Large intestine (tissue), 3 donors: ENCODE measurements at regions not wholly inside any gene's neighbourhood (a gene's known extent, or its start where the extent isn't known, plus 50 kb on each side); places are given as distances from the start of the nearest gene placed in this dataset.
"Not testable (repeated sequence)": the region's sequence is repeated elsewhere in the genome, so short reads cannot be mapped to it uniquely, and the experiment has no call there.

ENCODE experiments used
- DNase-seq, 2 donors: peaks; one replicate each; pipeline versions ENCODE4 v3.0.0 to v3.0.0-alpha.2; 2013
- H3K27ac ChIP-seq: one replicate; pipeline ENCODE4 v1.5.1; 2013; ENCODE audit warnings: low read length
- H3K27me3 ChIP-seq: 2 replicates; pipeline ENCODE4 v1.6.1; 2013; ENCODE audit warnings: low read length; ENCODE audit not compliant: control insufficient read depth, insufficient read depth
- H3K36me3 ChIP-seq: 2 replicates; pipeline ENCODE4 v1.6.1; 2013; ENCODE audit warnings: low read length; ENCODE audit not compliant: control insufficient read depth, insufficient read depth
- H3K4me1 ChIP-seq: one replicate; pipeline ENCODE4 v1.6.1; 2013; ENCODE audit warnings: low read length; ENCODE audit not compliant: control insufficient read depth, insufficient read depth
- H3K4me3 ChIP-seq: one replicate; pipeline ENCODE4 v1.5.1; 2013; ENCODE audit warnings: low read length
- H3K9me3 ChIP-seq: one replicate; pipeline ENCODE4 v1.6.1; 2013; ENCODE audit warnings: mild to moderate bottlenecking, low read depth, low read length, moderate library complexity; ENCODE audit not compliant: control insufficient read depth
- WGBS: methylation state at CpG from one replicate; pipeline ENCODE4 v1.1.5; 2013; ENCODE audit warnings: low lambda C conversion rate; ENCODE audit not compliant: insufficient coverage; 5-methylcytosine and 5-hydroxymethylcytosine counted together

DNA sequence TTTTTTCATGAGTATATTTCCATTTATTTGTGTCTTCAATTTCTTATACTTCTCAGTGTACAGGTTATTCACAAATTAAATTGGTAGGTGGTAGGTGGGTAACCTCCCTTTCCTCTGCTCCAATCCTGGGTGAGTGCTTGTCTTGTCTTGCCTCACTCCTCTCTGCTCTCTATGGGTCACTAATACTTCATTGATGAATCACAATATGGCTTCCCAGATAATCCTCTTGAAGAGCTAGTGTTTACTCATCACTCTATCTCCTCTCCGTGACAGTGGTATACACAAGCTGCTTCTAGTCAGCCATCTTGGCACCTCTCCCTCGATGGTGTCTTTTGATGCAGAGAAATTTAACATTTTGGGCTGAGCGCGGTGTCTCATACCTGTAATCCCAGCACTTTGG lies 331.8 kb upstream of the NMUR2 start:
- Histone ChIP-seq H3K4me1 (no peaks in the 10 kb centered on the region), H3K27ac (no peak overlapping the region), H3K9me3 (peaks cover 3% of the 10 kb centered on the region), H3K27me3 (no peaks in the 10 kb centered on the region), H3K36me3 (no peaks in the 10 kb centered on the region), H3K4me3 (no peak overlapping the region)
- 100% methylated on average over 1 of the region's 4 CpGs for WGBS
- no peak for DNase-seq

DNA sequence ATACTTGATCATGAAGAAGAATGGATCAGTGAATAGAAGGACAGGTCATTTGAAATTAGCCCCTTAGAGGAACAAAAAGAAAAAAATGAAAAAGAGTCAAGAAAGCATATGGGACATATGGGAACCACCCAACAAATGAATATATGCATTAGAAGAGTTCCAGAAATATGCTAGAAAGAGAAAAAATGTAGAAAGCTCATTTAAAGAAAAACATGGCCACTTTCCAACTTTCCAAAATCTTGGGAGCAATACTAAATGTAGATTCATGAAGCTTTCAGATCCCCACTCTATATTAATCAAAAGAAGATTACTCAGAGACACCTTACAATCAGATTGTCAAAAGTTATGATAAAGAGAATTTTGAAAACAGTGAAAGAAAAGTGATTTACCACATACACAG lies 334.8 kb upstream of the NMUR2 start:
- Histone ChIP-seq H3K4me3 (no peak overlapping the region), H3K27me3 (no peaks in the 10 kb centered on the region), H3K4me1 (no peaks in the 10 kb centered on the region), H3K36me3 (no peaks in the 10 kb centered on the region), H3K9me3 (peaks cover 3% of the 10 kb centered on the region), H3K27ac (no peak overlapping the region)
- no peak for DNase-seq

DNA sequence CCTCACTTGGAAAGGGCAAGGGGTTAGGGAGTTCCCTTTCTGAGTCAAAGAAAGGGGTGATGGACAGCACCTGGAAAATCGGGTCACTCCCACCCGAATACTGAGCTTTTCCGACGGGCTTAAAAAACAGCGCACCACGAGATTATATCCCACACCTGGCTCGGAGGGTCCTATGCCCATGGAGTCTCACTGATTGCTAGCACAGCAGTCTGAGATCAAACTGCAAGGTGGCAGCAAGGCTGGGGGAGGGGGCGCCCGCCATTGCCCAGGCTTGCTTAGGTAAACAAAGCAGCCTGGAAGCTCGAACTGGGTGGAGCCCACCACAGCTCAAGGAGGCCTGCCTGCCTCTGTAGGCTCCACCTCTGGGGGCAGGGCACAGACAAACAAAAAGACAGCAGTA lies 336.0 kb upstream of the NMUR2 start:
- not testable (repeated sequence) for H3K27me3 ChIP-seq, H3K4me3 ChIP-seq, H3K36me3 ChIP-seq, H3K9me3 ChIP-seq, H3K4me1 ChIP-seq, DNase-seq, H3K27ac ChIP-seq
- WGBS: no CpG with 5 or more reads among the region's 10 CpGs

DNA sequence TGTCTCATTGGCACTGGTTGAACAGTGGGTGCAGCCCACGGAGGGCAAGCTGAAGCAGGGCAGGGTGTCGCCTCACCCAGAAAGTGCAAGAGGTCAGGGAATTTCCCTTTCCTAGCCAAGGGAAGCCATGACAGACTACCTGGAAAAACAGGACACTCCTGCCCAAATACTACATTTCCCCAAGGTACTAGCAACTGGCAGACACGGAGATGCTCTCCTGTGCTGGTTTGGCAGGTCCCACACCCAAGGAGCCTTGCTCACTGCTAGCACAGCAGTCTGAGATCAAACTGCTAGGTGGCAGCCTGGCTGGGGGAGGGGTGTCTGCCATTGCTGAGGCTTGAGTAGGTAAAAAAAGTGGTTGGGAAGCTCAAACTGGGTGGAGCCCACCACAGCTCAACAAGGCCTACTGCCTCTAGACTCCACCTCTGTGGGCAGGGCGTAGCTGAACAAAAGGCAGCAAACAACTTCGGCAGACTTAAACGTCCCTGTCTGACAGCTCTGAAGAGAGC lies 382.7 kb upstream of the NMUR2 start:
- not testable (repeated sequence) for H3K36me3 ChIP-seq, H3K27ac ChIP-seq, H3K27me3 ChIP-seq, H3K9me3 ChIP-seq, DNase-seq, H3K4me1 ChIP-seq, H3K4me3 ChIP-seq
- WGBS: no CpG with 5 or more reads among the region's 6 CpGs

DNA sequence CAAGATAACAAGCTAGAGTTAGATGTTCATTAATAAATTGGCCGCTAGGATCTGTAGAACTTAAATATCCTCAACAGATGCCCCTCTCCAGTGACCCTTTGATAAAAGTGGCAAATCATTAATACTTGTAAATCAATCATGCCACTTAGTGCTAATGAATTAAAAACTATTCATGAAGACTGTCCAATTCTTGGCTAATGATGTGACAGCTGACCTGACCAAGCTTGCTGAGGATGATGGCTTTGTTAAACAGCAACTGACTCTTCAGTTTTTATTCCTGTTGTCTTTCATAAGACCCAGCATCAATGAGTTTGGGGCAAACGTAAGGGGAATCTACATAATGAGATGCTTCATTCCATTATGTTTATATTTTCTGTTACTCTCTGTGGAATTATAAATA lies 396.8 kb upstream of the NMUR2 start:
- Histone ChIP-seq H3K27ac (no peak overlapping the region), H3K4me3 (no peak overlapping the region), H3K27me3 (no peaks in the 10 kb centered on the region), H3K36me3 (no peaks in the 10 kb centered on the region), H3K4me1 (no peaks in the 10 kb centered on the region), H3K9me3 (no peaks in the 10 kb centered on the region)
- 100% methylated on average over 1 of the region's 2 CpGs for WGBS
- no peak for DNase-seq

DNA sequence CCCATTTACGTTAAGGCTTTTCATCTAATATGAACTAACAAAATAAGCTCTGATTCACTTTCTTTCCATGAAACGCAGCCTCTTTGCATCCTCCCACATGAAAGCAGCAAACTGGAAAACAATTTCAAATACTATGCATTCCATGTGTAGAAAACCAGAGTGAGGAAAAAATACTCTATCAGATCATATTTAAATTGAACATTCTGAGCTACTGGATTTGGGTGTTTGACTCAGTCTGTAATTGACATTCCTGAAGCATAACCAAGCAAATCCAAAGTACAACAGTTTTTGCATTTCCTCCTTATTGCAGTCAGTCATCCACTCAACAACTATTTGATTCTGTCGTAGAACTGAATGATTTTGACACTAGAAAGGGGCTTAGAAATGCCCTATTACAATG lies 399.1 kb upstream of the NMUR2 start:
- 65% methylated on average over 2 of the region's 3 CpGs for WGBS
- Histone ChIP-seq H3K36me3 (no peaks in the 10 kb centered on the region), H3K4me3 (no peak overlapping the region), H3K27me3 (no peaks in the 10 kb centered on the region), H3K9me3 (no peaks in the 10 kb centered on the region), H3K4me1 (no peaks in the 10 kb centered on the region), H3K27ac (no peak overlapping the region)
- no peak for DNase-seq

DNA sequence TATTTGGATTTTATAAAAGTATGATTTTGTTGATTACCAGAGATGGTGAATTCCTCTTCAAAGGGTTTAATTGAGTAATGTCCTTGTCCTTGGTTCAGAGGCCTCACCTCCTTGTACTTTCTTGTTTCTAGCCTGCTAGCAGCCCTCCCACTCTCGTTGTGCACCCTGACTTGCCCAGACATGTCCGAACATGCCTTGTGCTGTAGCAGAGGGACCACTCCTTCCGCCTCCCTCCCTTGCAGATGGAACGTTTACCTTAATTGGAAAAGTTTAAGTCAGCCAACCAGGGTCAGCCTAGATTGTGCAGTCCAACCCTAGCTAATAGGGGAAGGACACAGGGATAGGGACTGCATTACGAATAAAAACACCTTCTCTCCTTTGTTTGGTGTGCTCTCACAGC lies 406.9 kb upstream of the NMUR2 start:
- no peaks in the 10 kb centered on the region for H3K4me1 ChIP-seq
- WGBS: no CpG with 5 or more reads among the region's 5 CpGs
- no peak for DNase-seq
- no peaks in the 10 kb centered on the region for H3K9me3 ChIP-seq
- H3K27ac ChIP-seq: no peak overlapping the region
- H3K36me3 ChIP-seq: no peaks in the 10 kb centered on the region
- H3K27me3 ChIP-seq: no peaks in the 10 kb centered on the region
- no peak overlapping the region for H3K4me3 ChIP-seq

DNA sequence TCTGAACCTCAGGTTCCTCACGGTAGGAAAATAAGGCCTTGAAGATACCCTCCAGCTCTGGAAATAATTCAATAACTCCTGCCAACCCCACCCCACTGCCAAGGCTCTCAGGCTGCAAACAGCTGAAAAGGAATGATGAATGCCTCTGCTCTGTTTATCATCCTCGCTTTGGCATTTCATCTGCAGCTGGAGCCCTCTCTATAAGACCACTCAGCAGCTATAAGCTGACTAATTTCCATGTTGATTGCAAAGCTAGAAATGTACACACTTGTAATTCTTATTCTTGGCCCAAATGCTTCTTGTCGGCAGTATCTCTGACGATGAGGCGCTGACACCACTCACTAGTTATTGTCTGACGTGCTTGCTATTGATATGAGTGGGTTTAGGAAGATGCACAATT lies 408.4 kb upstream of the NMUR2 start:
- no peaks in the 10 kb centered on the region for H3K27me3 ChIP-seq
- WGBS: 67% methylated on average over 1 of the region's 6 CpGs
- H3K27ac ChIP-seq: no peak overlapping the region
- no peaks in the 10 kb centered on the region for H3K9me3 ChIP-seq
- H3K36me3 ChIP-seq: no peaks in the 10 kb centered on the region
- no peak overlapping the region for H3K4me3 ChIP-seq
- H3K4me1 ChIP-seq: no peaks in the 10 kb centered on the region
- DNase-seq: no peak

DNA sequence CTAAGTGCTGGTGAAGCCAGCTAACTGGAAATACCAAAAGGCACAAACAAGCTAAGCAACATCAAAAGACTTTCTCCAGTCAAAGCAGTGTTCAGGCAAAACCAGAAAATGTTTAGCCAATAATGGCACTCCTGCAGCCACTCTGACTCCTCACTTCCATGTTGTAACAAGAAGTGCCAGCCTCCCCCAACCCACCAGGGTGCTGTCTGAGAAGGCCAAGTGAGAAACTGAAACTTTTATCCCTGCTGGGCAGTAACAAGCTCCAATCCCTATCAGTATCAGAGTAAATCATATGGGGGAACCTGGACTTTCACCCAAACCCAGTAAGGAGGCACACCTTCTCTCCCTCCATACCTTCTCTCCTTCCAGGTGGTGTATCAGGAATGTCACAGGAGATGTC lies 414.8 kb upstream of the NMUR2 start:
- no peaks in the 10 kb centered on the region for H3K9me3 ChIP-seq
- H3K4me3 ChIP-seq: no peak overlapping the region
- no peak overlapping the region for H3K27ac ChIP-seq
- no peaks in the 10 kb centered on the region for H3K27me3 ChIP-seq
- H3K4me1 ChIP-seq: no peaks in the 10 kb centered on the region
- no peak for DNase-seq
- no peaks in the 10 kb centered on the region for H3K36me3 ChIP-seq

DNA sequence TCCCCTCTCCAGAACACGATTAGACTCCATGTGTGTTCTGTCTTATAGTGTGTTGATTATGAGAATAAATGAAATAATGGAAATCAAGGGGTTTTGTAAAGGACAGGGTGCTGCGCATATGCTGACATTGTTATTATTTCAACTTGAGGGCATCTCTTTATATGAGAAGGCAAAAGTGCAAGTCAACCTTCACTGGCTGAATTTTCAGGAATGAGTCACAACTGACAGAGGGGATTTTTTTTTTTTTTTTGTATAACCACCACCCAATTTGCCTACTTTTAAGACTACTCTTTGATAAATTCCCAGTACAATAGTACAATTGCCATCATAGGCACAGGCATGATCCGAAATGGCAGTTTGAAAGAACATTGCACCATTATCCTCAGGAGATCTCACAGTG lies 419.2 kb upstream of the NMUR2 start:
- H3K27ac ChIP-seq: no peak overlapping the region
- WGBS: 93% methylated on average over 2 of the region's 3 CpGs
- no peaks in the 10 kb centered on the region for H3K4me1 ChIP-seq
- H3K36me3 ChIP-seq: no peaks in the 10 kb centered on the region
- H3K4me3 ChIP-seq: no peak overlapping the region
- no peak for DNase-seq
- H3K27me3 ChIP-seq: no peaks in the 10 kb centered on the region
- H3K9me3 ChIP-seq: no peaks in the 10 kb centered on the region

DNA sequence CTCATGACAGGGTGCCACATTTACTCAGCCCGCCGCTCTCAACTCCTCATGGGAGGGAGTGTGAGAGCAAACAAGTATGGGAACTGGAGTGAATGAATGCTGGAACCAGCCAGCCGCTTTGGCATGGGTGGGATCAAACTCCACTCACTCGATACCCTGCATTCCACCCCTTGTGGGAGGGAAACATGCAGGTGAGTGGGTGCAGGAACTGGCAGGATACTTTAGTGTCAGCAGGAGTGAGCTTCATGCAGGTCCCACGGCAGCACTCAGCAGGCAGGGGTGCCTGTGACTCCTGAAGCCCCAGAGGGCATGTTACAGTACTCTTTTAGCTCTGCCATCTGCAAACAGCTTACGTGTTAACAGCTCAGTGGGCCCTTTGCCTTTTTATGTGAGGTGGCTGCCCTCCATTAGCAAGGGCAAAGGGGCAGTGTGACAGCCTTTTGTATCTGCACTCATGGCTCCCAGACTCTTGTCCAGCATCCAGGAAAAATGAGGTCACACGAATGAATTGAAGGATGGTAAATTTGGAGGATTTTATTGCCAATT lies 433.2 kb upstream of the NMUR2 start:
- Histone ChIP-seq H3K27ac (no peak overlapping the region), H3K4me1 (no peaks in the 10 kb centered on the region), H3K4me3 (no peak overlapping the region), H3K9me3 (no peaks in the 10 kb centered on the region), H3K27me3 (no peaks in the 10 kb centered on the region), H3K36me3 (no peaks in the 10 kb centered on the region)
- 80% methylated on average over 1 of the region's 7 CpGs for WGBS
- no peak for DNase-seq
